ENCODE measurements at regions not wholly inside any gene's neighbourhood (a gene's known extent, or its start where the extent isn't known, plus 50 kb on each side); places are given as distances from the start of the nearest gene placed in this dataset.

- Mint-ChIP-seq H3K27me3 (ENCODE audit: low read depth) (no peaks in the 10 kb centered on the region), H3K36me3 (ENCODE audit: insufficient read depth in 1 of 3, low read depth in 3 of 3) (no peaks in the 10 kb centered on the region), H3K27ac (no peak overlapping the region), H3K9me3 (no peaks in the 10 kb centered on the region), H3K4me1 (peaks cover 5 to 13% of the 10 kb centered on the region in 2 experiments), H3K4me3 (no peak overlapping the region)
- H3K4me1 ChIP-seq (ENCODE audit: insufficient read depth, low read length) = 0 out of 2 replicates have a peak, but pooled peaks cover 8% of the 10 kb centered on the region
- no peak overlapping the region for H4K5ac ChIP-seq (ENCODE audit: insufficient read length, low read depth, low read length)
- H2AFZ ChIP-seq (ENCODE audit: low read length) = no peak overlapping the region
- no peak overlapping the region for H3K56ac ChIP-seq (ENCODE audit: insufficient read length, low read depth, low read length)
- no peak overlapping the region for H3K18ac ChIP-seq (ENCODE audit: insufficient read length, low read depth, low read length)
- DNase-seq = no peak
- H4K20me1 ChIP-seq (ENCODE audit: control insufficient read depth, insufficient read depth, insufficient read length) = no peaks in the 10 kb centered on the region
- no peaks in the 10 kb centered on the region for H3K9me3 ChIP-seq (ENCODE audit: control insufficient read depth, low read depth, low read length)
- H3K79me1 ChIP-seq (ENCODE audit: insufficient read depth, low read depth, low read length, poor library complexity, severe bottlenecking) = no peaks in the 10 kb centered on the region
- H2BK12ac ChIP-seq (ENCODE audit: insufficient read length, low read depth, low read length) = no peak overlapping the region
- no peak overlapping the region for H3K4me2 ChIP-seq (ENCODE audit: insufficient read depth, insufficient read length, low read length)
- no peak overlapping the region for H2AK5ac ChIP-seq (ENCODE audit: insufficient read length, low read length)
- H3K23me2 ChIP-seq (ENCODE audit: insufficient read length, low read depth, low read length, poor library complexity, severe bottlenecking) = no peaks in the 10 kb centered on the region
- no peak overlapping the region for H4K8ac ChIP-seq (replicated peaks; ENCODE audit: insufficient read length, low read depth, low read length)
- H3T11ph ChIP-seq (ENCODE audit: low read length) = no peak overlapping the region
- H2BK5ac ChIP-seq (ENCODE audit: insufficient read length, low read length) = no peak overlapping the region
- H3K23ac ChIP-seq (ENCODE audit: insufficient read length, low read depth, low read length) = no peak overlapping the region
- H3K79me2 ChIP-seq (ENCODE audit: insufficient read depth, low read length) = no peaks in the 10 kb centered on the region
- H2BK15ac ChIP-seq (ENCODE audit: low read depth, low read length) = no peak overlapping the region
- H3K9ac ChIP-seq (ENCODE audit: extremely low read depth, insufficient read length, low read length) = no peak overlapping the region
- H2BK20ac ChIP-seq (ENCODE audit: low read depth, low read length, poor library complexity, severe bottlenecking) = no peak overlapping the region
- no peak for TF ChIP-seq CTCF (conservative IDR thresholded peaks at IDR 0.05)
- H4K91ac ChIP-seq (ENCODE audit: insufficient read length, low read depth, low read length) = no peak overlapping the region
- no peak overlapping the region for H2BK120ac ChIP-seq (ENCODE audit: low read depth, low read length, poor library complexity, severe bottlenecking)
- WGBS (ENCODE audit: extremely low coverage, insufficient read length, low lambda C conversion rate) = no CpG with 5 or more reads among the region's 1 CpG
- H3K4ac ChIP-seq (ENCODE audit: low read depth, low read length) = no peak overlapping the region
- H3K27me3 ChIP-seq (ENCODE audit: insufficient read depth, low read length) = no peaks in the 10 kb centered on the region
- H3K27ac ChIP-seq (ENCODE audit: insufficient read length, low read depth, low read length) = no peak overlapping the region
- no peak overlapping the region for H3K14ac ChIP-seq (ENCODE audit: insufficient read depth, low read length)
Observed at GRCh38 chr13:34343413-34343940, 525.5 kb downstream of the RFC3 start.

Data from H9 (cell line).